GM12892 (cell line): ENCODE measurements at regions not wholly inside any gene's neighbourhood (a gene's known extent, or its start where the extent isn't known, plus 50 kb on each side); places are given as distances from the start of the nearest gene placed in this dataset.

Source experiments
- POLR2A ChIP-seq: IDR thresholded peaks from 2 replicates; pipeline ENCODE4 v1.6.1; 2011; ENCODE audit warnings: low read depth, low read length, control low read depth
- POLR2AphosphoS5 ChIP-seq: IDR thresholded peaks from 2 replicates; pipeline ENCODE4 v1.6.1; 2011; ENCODE audit warnings: low read depth, low read length, control low read depth
- TAF1 ChIP-seq: IDR thresholded peaks from 2 replicates; pipeline ENCODE4 v1.6.1; 2011; ENCODE audit warnings: low read depth, mild to moderate bottlenecking, control low read depth, low read length, borderline replicate concordance

DNA sequence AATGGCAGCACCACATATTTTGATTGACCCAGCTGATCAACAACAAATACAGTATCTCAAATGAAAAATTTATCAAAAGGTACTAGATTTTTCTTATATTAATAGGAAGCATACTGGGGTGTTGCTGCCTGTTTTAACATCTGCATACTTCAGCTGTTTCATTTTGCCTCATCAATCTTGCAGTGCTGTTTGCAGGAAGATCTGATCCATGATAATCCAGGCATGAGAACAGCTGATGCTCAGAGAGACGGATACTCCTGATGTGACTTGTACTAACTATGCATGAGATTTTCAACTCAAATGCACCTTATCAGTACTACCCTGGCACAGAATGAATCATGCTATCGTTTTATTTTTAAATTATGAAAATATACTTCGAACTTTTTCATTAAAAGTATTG is 2136.8 kb downstream of the PCDH9 start:
- TF ChIP-seq POLR2A = no peak
- TF ChIP-seq POLR2AphosphoS5 = no peak
- TF ChIP-seq TAF1 = no peak
